Activated naive CD8-positive, alpha-beta T cell treated with anti-CD3 and anti-CD28 coated beads, Interleukin-2, amount 10 ng/mL, durations not matched to agents 7 days and 5 days (primary cell): ENCODE measurements at regions not wholly inside any gene's neighbourhood (a gene's known extent, or its start where the extent isn't known, plus 50 kb on each side); places are given as distances from the start of the nearest gene placed in this dataset.
A peak's percentile ranks its signal among the peaks of the same experiment; 100 is the strongest.

Experiments used
- ATAC-seq: fragments of 150-1000 bp; cut with Tn5 transposase; one replicate; pipeline ENCODE4 v1.10.0; 2021; ENCODE audit warnings: low read depth, moderate library complexity
- POLR2A ChIA-PET: fragments of 350-600 bp; sonication (Branson Sonifier 250); formaldehyde crosslinking; loops from one replicate; lab custom pipeline; 2021; ENCODE audit warnings: antibody characterized with exemption; lab: Charles Lee
- DNase-seq: peaks from one replicate; pipeline ENCODE4 v3.0.0; 2021
- H3K27ac Mint-ChIP-seq: one replicate; pipeline ENCODE4 v1.8.0; 2022; ENCODE audit warnings: mild to moderate bottlenecking, mixed read lengths
- H3K27me3 Mint-ChIP-seq: one replicate; pipeline ENCODE4 v1.8.0; 2022; ENCODE audit warnings: mild to moderate bottlenecking, moderate library complexity, mixed read lengths
- H3K36me3 Mint-ChIP-seq: one replicate; pipeline ENCODE4 v1.8.0; 2021; ENCODE audit warnings: mild to moderate bottlenecking, mixed read lengths
- H3K4me1 Mint-ChIP-seq: one replicate; pipeline ENCODE4 v1.8.0; 2021; ENCODE audit warnings: mixed read lengths
- H3K4me3 Mint-ChIP-seq: one replicate; pipeline ENCODE4 v1.8.0; 2022; ENCODE audit warnings: mild to moderate bottlenecking, moderate library complexity, mixed read lengths
- H3K9me3 Mint-ChIP-seq: one replicate; pipeline ENCODE4 v1.8.0; 2021; ENCODE audit warnings: mixed read lengths

DNA sequence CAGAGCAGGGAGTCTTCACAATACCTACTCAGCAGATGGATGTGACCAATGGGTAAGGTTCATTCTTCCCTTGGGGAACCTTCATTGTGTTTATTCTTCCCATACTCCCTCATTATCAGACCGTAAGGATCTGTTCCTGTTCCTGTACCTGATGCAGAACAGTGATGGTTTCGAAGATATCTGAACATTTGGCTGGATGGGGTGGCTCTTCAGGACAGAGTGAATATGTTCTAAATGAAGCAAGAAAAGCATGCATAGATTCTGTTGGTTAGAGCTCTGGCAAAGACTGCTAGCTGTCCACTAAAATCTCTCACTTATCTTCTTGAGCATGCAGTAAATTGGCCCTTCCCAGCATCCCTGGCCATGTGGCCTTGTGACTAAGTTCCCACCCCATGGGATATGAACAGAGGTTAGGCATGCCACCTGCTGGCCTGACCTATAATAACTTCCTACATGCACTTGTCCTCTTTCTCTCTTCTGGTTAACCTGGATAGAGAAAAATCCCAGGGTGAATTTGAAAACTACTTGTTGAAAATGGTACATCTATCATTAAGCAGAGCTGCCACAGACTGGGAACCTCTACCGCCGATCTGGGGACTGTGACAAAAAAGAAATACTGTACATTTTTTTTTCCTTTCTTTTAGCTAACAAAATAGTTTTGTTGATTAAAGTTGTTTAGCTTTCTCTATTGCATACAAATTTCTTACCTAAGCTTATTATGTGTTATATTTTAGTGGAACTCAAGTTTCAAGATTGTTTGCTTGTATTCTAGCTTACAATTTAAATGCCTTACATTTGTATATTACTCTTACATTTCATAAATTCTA, 60.0 kb upstream of the BANK1 start:
- H3K9me3 Mint-ChIP-seq = no peaks in the 10 kb centered on the region
- H3K4me3 Mint-ChIP-seq = no peak overlapping the region

DNA sequence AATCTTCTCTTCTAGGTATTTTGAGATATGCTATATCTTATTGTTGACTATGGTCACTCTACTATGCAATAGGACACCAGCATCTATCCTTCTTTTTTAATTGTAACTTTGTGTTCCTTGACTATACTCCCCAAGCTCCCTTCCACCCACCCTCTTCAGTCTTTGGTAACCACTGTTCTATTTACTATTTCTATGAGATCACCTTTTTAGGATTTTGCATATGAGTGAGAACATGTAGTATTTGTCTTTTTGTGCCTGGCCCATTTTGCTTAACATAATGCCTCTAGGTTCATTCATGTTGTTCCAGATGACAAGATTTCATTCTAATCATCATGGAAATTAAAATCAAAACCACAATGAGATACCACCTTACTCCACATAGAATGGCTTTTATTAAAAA, 63.3 kb upstream of the BANK1 start:
- Mint-ChIP-seq H3K36me3 (no peaks in the 10 kb centered on the region), H3K27me3 (no peaks in the 10 kb centered on the region), H3K4me1 (peaks cover 5% of the 10 kb centered on the region), H3K4me3 (no peak overlapping the region), H3K9me3 (no peaks in the 10 kb centered on the region), H3K27ac (no peak overlapping the region)
- POLR2A ChIA-PET = no interaction called here
- DNase-seq = no peak
- ATAC-seq = no peak

More for the DNA sequence above, 60.0 kb upstream of the BANK1 start:
- ATAC-seq (peak; percentile 67), DNase-seq (peak; percentile 33)
- POLR2A ChIA-PET = no interaction called here
- Mint-ChIP-seq H3K27ac (no peak overlapping the region), H3K27me3 (peaks cover 16% of the 10 kb centered on the region), H3K36me3 (no peaks in the 10 kb centered on the region), H3K4me1 (no peaks in the 10 kb centered on the region)

DNA sequence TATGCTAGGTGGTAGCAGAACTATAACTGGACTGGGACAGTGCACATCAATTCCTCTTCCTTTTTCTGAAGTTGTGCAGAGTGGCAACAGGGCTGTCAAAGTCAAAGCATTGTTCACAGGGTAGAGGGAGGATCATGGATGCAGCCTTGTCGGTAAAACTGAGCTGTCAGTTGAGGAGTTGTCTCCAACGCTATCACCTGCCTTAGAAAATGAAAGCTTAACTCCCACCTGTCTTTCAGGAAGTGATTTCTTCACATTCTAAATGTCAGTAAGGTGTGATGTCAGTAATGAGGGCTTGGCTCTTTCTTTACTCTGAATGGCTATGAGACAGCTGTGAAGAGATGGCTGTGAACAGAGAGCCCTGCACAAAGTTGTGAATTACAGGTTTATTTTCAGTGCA, 66.4 kb upstream of the BANK1 start:
- Mint-ChIP-seq H3K36me3 (no peaks in the 10 kb centered on the region), H3K27ac (no peak overlapping the region), H3K4me3 (no peak overlapping the region), H3K27me3 (no peaks in the 10 kb centered on the region), H3K4me1 (peaks cover 5% of the 10 kb centered on the region), H3K9me3 (no peaks in the 10 kb centered on the region)
- DNase-seq = no peak
- POLR2A ChIA-PET = no interaction called here
- no peak for ATAC-seq

DNA sequence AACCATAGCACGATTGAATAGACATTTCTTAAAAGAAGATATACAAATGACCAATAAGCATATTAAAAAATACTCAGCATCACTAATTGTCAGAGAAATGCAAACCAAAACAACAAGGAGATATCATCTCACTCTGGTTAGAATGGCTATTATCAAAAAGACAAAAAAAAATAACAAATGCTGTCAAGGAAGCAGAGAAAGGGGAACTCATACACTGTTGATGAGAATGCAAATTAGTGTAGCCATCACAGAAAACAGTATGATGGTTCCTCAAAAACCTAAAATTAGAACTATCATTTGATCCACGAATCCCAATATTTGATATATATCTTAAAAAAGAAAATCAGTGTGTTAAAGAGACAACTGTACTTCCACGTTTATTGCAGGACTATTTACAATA, 71.7 kb upstream of the BANK1 start:
- H3K36me3 Mint-ChIP-seq = no peaks in the 10 kb centered on the region
- H3K9me3 Mint-ChIP-seq = peaks cover 11% of the 10 kb centered on the region
- ATAC-seq (no peak), DNase-seq (no peak)
- no peak overlapping the region for H3K27ac Mint-ChIP-seq
- POLR2A ChIA-PET = no interaction called here
- no peak overlapping the region for H3K4me3 Mint-ChIP-seq
- no peaks in the 10 kb centered on the region for H3K4me1 Mint-ChIP-seq
- H3K27me3 Mint-ChIP-seq = no peaks in the 10 kb centered on the region

DNA sequence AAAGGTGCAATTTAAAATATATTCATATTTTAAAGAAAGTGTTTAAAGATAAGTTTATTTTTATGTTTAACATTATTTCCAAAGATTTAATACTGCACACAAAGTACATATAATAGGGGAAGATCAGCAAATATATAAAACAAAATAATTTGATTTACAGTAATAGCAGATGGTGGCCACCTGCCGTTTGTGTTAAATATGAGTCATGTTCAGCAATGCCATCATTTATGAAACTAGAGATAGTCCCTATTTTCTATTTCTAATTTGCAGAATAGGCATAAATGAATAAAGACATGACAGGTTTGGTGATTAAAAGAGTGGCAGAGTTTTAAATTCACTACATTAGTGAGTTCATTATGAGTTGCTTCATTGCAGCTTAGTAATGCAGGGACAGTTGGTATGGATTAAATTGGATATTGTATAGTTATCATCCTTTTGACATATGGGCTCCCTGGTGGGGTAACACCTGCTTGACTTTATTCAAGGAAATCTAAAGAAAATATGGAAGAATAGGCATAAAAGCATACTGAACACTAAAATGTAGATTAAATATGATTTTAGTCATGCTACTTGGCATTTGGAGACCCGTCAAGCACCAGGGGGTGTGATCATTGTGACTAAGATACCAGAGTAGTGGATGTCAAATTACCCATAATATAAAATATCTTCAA, 78.8 kb upstream of the BANK1 start:
- no peaks in the 10 kb centered on the region for H3K36me3 Mint-ChIP-seq
- POLR2A ChIA-PET = no interaction called here
- no peaks in the 10 kb centered on the region for H3K4me1 Mint-ChIP-seq
- DNase-seq = no peak
- no peak overlapping the region for H3K4me3 Mint-ChIP-seq
- peaks cover 8% of the 10 kb centered on the region for H3K9me3 Mint-ChIP-seq
- no peak overlapping the region for H3K27ac Mint-ChIP-seq
- no peak for ATAC-seq
- no peaks in the 10 kb centered on the region for H3K27me3 Mint-ChIP-seq

DNA sequence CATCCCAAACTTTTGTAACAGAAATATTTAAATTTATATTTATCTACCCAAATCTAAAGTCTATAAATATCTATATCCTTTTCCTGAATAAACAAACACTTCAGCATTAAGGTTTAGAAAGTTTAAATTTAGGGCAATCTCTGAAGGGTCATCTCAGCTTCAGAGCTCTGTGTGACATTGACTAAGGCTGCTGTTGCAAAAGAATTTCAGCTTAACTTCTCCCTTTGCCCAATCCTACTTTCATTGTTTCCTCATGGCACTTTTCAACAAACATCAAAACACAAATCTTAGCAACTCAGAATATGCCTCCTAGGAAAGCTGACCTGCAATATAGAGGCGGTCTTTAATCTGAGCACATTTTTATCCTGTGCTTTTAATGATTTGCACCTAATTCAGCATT, 79.7 kb upstream of the BANK1 start:
- no peak overlapping the region for H3K27ac Mint-ChIP-seq
- peaks cover 1% of the 10 kb centered on the region for H3K36me3 Mint-ChIP-seq
- no peak overlapping the region for H3K4me3 Mint-ChIP-seq
- DNase-seq (no peak), ATAC-seq (no peak)
- no peaks in the 10 kb centered on the region for H3K27me3 Mint-ChIP-seq
- POLR2A ChIA-PET = no interaction called here
- no peaks in the 10 kb centered on the region for H3K4me1 Mint-ChIP-seq
- H3K9me3 Mint-ChIP-seq = peaks cover 5% of the 10 kb centered on the region

DNA sequence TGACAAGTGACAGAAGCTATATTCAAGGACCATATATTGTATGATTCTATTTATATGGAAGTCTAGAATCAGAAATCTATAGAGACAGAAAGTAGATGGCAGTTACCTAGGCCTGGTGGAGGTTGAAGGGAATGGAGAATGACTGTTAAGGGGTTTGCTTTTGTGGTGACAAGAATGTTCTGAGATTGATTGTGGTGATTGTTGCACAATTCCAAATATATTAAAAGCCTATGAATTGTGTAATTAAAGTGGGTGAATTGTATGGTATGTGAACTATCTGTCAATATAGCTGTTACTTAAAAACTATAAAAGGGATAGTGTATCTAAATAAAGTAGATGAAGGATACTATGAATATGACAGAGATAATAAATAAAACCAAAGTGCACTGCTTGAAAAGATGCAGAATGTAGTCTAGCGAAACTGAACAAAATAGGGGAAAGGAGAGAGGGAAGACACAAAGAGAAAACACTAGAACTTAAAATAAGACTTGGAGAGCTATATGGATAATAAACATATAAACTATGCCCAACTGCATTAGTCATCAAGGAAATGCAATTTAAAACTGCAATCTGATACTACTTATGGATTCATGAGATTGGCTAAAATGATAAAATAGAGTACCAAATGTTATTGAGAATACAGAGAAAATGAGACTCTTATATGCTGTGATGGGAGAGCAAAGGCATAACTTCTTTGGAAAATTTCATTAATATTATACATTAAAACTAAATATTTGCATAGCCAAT, 82.1 kb upstream of the BANK1 start:
- no peak overlapping the region for H3K27ac Mint-ChIP-seq
- no peaks in the 10 kb centered on the region for H3K27me3 Mint-ChIP-seq
- POLR2A ChIA-PET = no interaction called here
- ATAC-seq = no peak
- H3K4me1 Mint-ChIP-seq = no peaks in the 10 kb centered on the region
- H3K36me3 Mint-ChIP-seq = peaks cover 1% of the 10 kb centered on the region
- DNase-seq = no peak
- no peaks in the 10 kb centered on the region for H3K9me3 Mint-ChIP-seq
- no peak overlapping the region for H3K4me3 Mint-ChIP-seq

DNA sequence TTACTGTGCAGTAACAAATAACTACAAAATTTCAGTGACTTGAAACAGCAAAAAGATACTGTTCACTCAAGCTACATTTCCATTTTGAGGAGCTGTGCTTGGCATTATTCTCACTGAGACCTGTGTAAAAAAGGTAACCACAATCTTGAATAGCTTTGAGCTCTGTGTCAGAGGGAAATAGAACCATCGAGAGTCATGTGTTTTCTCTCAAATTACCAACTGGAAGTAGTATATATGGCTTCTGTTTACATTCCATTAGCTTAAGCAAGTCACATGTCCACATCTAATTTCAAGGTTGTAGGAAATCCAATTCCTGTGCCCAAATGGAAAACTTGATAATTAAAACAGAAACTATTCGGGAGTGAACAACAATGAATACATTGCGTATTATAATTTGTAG, 82.9 kb upstream of the BANK1 start:
- no peaks in the 10 kb centered on the region for H3K4me1 Mint-ChIP-seq
- no peak overlapping the region for H3K4me3 Mint-ChIP-seq
- peaks cover 1% of the 10 kb centered on the region for H3K36me3 Mint-ChIP-seq
- H3K27me3 Mint-ChIP-seq = no peaks in the 10 kb centered on the region
- no peak for ATAC-seq
- no peaks in the 10 kb centered on the region for H3K9me3 Mint-ChIP-seq
- H3K27ac Mint-ChIP-seq = no peak overlapping the region
- no peak for DNase-seq
- POLR2A ChIA-PET = no interaction called here

DNA sequence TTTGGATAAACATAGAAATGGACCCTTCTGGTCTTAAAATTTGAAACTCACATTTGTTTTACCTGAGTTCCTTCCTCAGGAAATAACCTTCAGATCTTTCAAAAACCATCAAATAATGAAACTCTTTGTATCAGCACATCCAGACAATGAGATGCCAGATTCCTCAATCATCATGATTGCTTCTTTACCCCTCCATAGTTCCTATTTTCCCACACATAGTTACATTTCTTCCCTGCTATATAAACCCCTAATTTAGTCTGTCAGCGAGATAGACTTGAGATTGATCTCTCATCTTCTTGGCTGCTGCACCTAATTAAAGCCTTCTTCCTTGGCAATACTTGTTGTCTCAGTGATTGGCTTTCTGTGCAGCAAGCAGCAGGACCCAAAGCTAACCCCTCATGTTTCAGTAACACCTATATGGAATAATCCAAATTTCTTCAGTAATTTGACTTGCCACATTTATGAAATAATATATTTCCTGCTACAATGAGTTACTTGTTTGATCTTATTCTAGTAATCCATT, 83.9 kb upstream of the BANK1 start:
- H3K4me1 Mint-ChIP-seq = no peaks in the 10 kb centered on the region
- POLR2A ChIA-PET = no interaction called here
- DNase-seq = no peak
- H3K9me3 Mint-ChIP-seq = no peaks in the 10 kb centered on the region
- no peak overlapping the region for H3K27ac Mint-ChIP-seq
- H3K36me3 Mint-ChIP-seq = peaks cover 1% of the 10 kb centered on the region
- no peak overlapping the region for H3K4me3 Mint-ChIP-seq
- no peaks in the 10 kb centered on the region for H3K27me3 Mint-ChIP-seq
- no peak for ATAC-seq

DNA sequence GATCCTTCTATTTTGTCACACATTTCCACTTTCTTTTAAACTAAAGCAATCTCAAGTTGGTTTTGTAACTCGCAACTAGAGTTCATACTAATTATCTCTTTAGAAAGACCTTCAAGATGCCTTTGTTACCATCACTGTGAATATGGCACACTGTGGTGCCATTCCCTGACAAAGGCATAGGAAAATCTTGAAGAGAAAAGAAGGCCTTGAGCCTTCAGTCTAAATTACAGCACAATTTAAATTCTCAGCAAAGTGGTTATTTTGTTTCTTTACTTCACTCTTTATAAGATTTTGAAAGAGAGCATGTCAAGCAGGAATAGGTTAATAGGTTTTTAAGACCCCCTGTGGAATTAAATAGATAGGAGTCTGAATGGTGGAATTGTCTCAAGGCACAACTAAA, 89.0 kb upstream of the BANK1 start:
- ATAC-seq = no peak
- H3K27ac Mint-ChIP-seq = no peak overlapping the region
- peaks cover 3% of the 10 kb centered on the region for H3K27me3 Mint-ChIP-seq
- DNase-seq = no peak
- no peaks in the 10 kb centered on the region for H3K9me3 Mint-ChIP-seq
- H3K36me3 Mint-ChIP-seq = peaks cover under 1% of the 10 kb centered on the region
- no peaks in the 10 kb centered on the region for H3K4me1 Mint-ChIP-seq
- no peak overlapping the region for H3K4me3 Mint-ChIP-seq
- POLR2A ChIA-PET = no interaction called here

DNA sequence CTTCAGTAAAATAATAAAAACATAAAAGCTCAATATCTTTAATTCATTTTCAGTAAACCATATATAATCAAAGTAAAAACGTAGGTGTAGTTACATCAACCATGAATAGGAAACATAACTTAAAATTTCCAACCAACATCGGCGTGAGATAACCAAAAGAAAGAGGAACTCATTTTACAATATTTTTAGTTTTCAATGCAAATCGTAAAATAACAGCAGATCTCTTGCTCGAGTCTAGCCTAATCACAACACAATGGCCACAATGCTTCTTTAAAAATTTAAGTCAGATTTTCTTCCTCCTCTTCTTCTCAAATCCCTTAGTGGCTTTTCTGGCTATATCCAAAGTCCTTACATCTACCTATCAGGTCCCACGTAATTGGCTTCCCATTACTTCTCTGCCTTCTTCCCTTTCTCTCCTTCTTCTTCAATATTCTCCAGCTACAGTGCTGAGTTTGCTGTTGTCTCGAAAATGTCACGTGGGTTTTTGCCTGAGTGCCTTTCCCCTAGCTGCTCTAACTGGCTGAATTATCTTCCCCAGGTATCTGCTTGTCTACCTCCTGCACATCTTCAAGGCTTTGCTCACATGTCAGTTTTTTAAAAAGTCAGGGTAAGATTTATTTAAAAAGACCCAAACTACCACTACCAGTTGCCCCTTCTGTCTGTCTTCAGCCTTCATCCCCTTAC, 90.9 kb upstream of the BANK1 start:
- H3K4me1 Mint-ChIP-seq = no peaks in the 10 kb centered on the region
- H3K27ac Mint-ChIP-seq = no peak overlapping the region
- H3K4me3 Mint-ChIP-seq = no peak overlapping the region
- no peak for DNase-seq
- no peak for ATAC-seq
- POLR2A ChIA-PET = no interaction called here
- no peaks in the 10 kb centered on the region for H3K9me3 Mint-ChIP-seq
- no peaks in the 10 kb centered on the region for H3K36me3 Mint-ChIP-seq
- peaks cover 3% of the 10 kb centered on the region for H3K27me3 Mint-ChIP-seq

DNA sequence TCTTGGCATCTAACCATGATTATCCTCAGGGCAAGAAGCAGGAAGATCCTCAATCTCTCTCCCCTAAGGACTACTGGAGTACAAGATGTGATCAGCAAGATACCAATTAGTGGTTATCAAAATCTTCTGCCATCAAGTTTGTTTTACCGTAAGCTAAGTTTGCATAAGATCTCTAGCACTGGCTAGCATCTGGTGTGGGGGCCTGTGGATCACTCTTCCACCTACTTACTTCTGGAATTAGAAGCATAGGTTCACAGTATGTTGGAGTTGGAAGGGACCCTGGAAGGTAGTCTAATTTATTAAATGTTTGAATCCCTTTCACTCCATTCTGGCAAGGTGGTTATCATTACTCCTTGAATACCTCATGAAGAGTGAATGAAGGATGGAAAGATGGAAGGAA, 93.3 kb upstream of the BANK1 start:
- no peak overlapping the region for H3K27ac Mint-ChIP-seq
- peaks cover 3% of the 10 kb centered on the region for H3K27me3 Mint-ChIP-seq
- POLR2A ChIA-PET = no interaction called here
- no peaks in the 10 kb centered on the region for H3K9me3 Mint-ChIP-seq
- no peaks in the 10 kb centered on the region for H3K4me1 Mint-ChIP-seq
- no peak overlapping the region for H3K4me3 Mint-ChIP-seq
- no peaks in the 10 kb centered on the region for H3K36me3 Mint-ChIP-seq
- no peak for DNase-seq
- no peak for ATAC-seq

DNA sequence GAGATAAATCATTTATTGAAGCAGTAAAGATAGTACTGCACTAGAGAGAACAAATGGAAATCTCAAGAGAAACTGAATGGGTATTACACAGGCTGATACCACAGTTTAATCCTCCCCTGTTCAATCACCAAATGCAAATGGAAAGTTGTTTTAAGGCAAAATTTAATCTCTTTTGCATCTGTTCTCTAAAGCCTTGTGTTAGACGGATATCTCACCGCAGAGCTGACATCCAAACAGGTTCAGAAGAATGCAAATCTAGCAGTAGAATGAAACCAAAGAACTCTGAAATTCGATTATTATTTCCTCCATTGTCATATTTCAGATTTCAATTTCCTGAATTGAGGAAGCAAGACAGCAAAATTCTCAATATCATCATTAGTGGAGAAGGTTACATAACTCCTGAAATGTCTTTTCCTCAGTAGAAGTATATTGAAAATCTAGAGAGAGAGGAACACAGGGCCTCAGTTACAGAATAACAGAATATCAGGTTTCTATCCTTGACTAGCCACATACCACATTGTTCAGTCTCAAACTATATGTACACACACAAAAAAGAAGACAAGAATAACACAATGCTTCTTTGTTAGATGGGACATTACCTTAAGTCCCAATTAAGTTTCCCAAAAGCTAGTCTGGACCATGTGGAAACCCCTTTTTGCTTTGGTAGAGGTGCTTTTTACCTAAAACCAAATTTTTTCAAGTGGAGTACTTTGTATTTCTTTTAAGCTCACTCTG, 94.1 kb upstream of the BANK1 start:
- Mint-ChIP-seq H3K4me1 (no peaks in the 10 kb centered on the region), H3K27me3 (peaks cover 3% of the 10 kb centered on the region), H3K27ac (no peak overlapping the region), H3K9me3 (no peaks in the 10 kb centered on the region), H3K36me3 (no peaks in the 10 kb centered on the region), H3K4me3 (no peak overlapping the region)
- POLR2A ChIA-PET = no interaction called here
- ATAC-seq (no peak), DNase-seq (no peak)
